Thyroid gland (tissue), 4 donors: ENCODE measurements at regions not wholly inside any gene's neighbourhood (a gene's known extent, or its start where the extent isn't known, plus 50 kb on each side); places are given as distances from the start of the nearest gene placed in this dataset.

Source experiments
- DNase-seq, 2 donors: peaks; one replicate each; pipeline ENCODE4 v3.0.0-alpha.2; 2019
- H3K27ac ChIP-seq, 3 donors: fragments of 200-600 bp; sonication (generic); 1 replicate in 2 of 3; 2 replicates in 1 of 3; pipeline ENCODE4 v1.5.1; 2016 to 2019; ENCODE audit warnings: mild to moderate bottlenecking in 1 of 3, moderate library complexity in 1 of 3
- H3K27me3 ChIP-seq: fragments of 200-600 bp; sonication (generic); one replicate; pipeline ENCODE4 v1.5.1; 2019
- H3K36me3 ChIP-seq, 2 donors: fragments of 200-600 bp; sonication (generic); one replicate each; pipeline ENCODE4 v1.5.1; 2016 to 2019
- H3K4me1 ChIP-seq, 2 donors: fragments of 200-600 bp; sonication (generic); one replicate each; pipeline ENCODE4 v1.5.1; 2017 to 2019
- H3K4me3 ChIP-seq, 3 donors: fragments of 200-600 bp; sonication (generic); replicated peaks in 1 of 3; 1 replicate in 2 of 3; 2 replicates in 1 of 3; pipeline ENCODE4 v1.5.1; 2016; ENCODE audit warnings: mild to moderate bottlenecking in 1 of 3
- H3K9me3 ChIP-seq: fragments of 200-600 bp; sonication (generic); one replicate; pipeline ENCODE4 v1.5.1; 2017
- POLR2A ChIP-seq, 2 donors: fragments of 450-650 bp; IDR thresholded peaks; one replicate each; pipeline ENCODE4 v1.6.1; 2017; ENCODE audit warnings: antibody characterized with exemption in 2 of 2, mild to moderate bottlenecking in 2 of 2, moderate library complexity in 1 of 2
- WGBS, 2 donors: methylation state at CpG; one replicate each; pipeline ENCODE4 v1.1.5; 2017; 5-methylcytosine and 5-hydroxymethylcytosine counted together
- intact Hi-C: fragments of 100-400 bp; cut with DNase I; formaldehyde crosslinking; loops from one replicate; pipeline ENCODE4 v1.15.1; 2023
- TF ChIP-seq, protein P1 (sequence below), 6 experiments: fragments of 200-600 bp in 3 of 6; fragments of 450-650 bp in 3 of 6; sonication (generic) in 3 of 6; IDR thresholded peaks; one replicate each; pipeline ENCODE4 v1.5.1; 2016 to 2019; ENCODE audit warnings: antibody characterized with exemption in 6 of 6, mild to moderate bottlenecking in 2 of 6, inconsistent platforms in 1 of 6, moderate library complexity in 1 of 6

DNA sequence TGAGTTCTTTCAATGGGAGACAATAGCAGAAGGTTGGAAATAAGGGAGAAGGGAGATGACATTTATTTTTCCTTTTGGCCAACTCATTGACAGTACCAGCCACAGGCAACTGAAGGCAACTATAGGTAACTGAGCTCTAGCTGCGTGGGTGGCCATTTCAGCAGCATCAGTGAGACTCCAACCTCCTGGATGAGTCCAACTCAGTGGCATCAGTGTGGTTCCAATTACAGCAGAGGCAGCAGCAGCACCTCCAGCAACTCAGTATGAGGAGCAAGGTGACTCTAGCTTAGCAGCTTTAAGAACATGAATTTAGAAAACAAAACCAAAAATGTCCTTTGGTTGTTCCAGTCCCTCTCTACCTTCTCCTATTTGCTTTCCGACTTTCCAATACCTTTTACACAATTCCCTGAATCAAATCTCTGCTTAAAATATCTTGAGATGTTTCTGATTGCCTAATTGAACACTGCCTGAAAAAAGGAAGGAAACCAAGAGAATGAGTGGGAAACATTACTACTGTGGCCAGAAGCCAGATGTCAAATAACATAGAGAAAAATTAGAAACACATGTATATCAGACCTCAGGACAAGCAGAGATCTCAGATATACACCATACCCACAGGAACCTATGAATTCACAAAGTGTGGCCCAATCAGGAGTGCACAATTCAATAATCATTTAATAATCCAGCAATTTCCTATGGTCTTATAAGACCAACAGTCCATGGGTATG is 166.5 kb upstream of the RORB start:
- intact Hi-C loops: no loop called here
- 79 to 87% methylated on average over 2 of the region's 2 CpGs for WGBS, 2 donors

DNA sequence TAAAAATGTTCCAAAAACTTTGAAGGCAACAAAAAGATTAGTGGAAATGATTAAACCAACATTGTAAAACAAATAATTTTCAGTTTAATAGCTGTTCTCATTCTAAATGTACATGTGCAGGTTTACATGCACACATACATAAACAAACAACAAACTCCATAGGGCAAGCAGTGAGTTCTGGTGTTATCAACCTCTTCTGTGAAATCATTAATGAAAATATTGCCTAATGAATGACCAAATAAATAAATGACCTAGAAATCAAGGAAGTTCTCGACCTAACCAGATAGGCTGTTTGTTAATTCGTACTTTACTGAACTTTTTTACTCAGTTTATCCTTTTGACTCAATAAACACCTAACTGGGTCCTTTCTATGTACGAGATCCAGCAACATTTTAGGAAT is 165.5 kb upstream of the RORB start:
- intact Hi-C loops: no loop called here
- Histone ChIP-seq H3K9me3 (no peaks in the 10 kb centered on the region), H3K36me3 (no peaks in the 10 kb centered on the region), H3K27me3 (no peaks in the 10 kb centered on the region), H3K4me1 (no peaks in the 10 kb centered on the region), H3K27ac (no peak overlapping the region), H3K4me3 (no peak overlapping the region)
- WGBS, 2 donors: 80 to 86% methylated on average over 3 of the region's 3 CpGs
- TF ChIP-seq, protein P1, sequence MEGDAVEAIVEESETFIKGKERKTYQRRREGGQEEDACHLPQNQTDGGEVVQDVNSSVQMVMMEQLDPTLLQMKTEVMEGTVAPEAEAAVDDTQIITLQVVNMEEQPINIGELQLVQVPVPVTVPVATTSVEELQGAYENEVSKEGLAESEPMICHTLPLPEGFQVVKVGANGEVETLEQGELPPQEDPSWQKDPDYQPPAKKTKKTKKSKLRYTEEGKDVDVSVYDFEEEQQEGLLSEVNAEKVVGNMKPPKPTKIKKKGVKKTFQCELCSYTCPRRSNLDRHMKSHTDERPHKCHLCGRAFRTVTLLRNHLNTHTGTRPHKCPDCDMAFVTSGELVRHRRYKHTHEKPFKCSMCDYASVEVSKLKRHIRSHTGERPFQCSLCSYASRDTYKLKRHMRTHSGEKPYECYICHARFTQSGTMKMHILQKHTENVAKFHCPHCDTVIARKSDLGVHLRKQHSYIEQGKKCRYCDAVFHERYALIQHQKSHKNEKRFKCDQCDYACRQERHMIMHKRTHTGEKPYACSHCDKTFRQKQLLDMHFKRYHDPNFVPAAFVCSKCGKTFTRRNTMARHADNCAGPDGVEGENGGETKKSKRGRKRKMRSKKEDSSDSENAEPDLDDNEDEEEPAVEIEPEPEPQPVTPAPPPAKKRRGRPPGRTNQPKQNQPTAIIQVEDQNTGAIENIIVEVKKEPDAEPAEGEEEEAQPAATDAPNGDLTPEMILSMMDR (IDR thresholded peaks at IDR 0.05): no peak
- TF ChIP-seq POLR2A (IDR thresholded peaks at IDR 0.05): no peak
- DNase-seq: no peak

More for the DNA sequence above, 166.5 kb upstream of the RORB start:
- no peak for DNase-seq
- Histone ChIP-seq H3K27me3 (no peaks in the 10 kb centered on the region), H3K36me3 (no peaks in the 10 kb centered on the region), H3K4me1 (no peaks in the 10 kb centered on the region), H3K4me3 (no peak overlapping the region), H3K9me3 (no peaks in the 10 kb centered on the region), H3K27ac (no peak overlapping the region)
- TF ChIP-seq, protein P1 (IDR thresholded peaks at IDR 0.05): no peak
- no peak for TF ChIP-seq POLR2A (IDR thresholded peaks at IDR 0.05)

DNA sequence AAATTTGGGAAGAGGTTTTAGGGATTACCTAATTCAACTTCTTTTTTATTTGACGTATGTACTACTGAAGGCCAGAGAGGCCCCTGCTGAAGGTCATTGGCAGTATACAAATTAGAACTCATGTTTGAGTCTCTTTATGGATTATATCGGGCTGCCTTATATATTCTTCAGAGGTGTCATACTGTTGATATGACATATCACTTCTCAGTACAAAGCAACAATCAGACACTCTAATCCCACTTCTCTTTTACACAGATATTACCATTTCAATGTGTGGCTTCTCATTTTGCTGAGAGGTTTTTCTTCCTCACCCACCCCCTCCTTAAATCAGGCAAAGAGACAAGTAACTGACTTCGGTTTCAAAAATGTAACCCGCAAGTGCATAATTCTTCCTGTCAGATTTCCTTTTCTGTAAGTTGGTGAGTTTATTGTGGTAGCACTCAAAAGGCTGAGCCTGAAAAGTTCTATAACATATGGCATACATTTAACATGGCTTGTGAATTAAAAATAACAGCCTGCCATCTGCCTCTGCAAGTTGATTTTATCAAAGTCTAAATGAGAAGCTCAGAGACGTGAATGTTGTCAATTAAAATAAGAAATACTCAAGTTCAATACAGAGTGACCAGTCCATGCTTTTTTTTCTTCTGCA is 163.6 kb upstream of the RORB start:
- TF ChIP-seq, protein P1 (IDR thresholded peaks at IDR 0.05): no peak
- no peak for TF ChIP-seq POLR2A (IDR thresholded peaks at IDR 0.05)
- H3K4me1 ChIP-seq: no peaks in the 10 kb centered on the region
- H3K9me3 ChIP-seq: no peaks in the 10 kb centered on the region
- H3K4me3 ChIP-seq: no peak overlapping the region
- 76 to 81% methylated on average over 5 of the region's 5 CpGs for WGBS, 2 donors
- no peak overlapping the region for H3K27ac ChIP-seq
- DNase-seq: no peak
- intact Hi-C loops: no loop called here
- no peaks in the 10 kb centered on the region for H3K36me3 ChIP-seq
- H3K27me3 ChIP-seq: no peaks in the 10 kb centered on the region

DNA sequence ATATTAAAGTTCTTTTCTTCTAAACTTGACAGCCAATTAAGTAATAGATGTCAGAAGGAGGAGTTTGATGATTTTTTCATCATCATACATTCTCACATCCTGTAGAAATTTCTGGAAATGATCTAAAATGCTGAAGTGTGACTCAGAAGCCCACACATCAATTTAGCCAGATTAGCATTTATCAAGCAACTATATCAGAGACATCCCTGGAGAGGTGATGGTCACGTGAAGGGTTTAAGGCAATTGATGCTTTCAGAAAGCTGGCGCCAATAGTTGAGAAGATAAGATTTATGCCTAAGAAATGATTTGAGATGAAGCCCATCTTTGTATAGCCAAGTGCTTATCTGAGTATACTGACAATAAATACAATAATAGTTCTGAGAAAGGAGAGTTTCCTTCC is 162.9 kb upstream of the RORB start:
- Histone ChIP-seq H3K4me1 (no peaks in the 10 kb centered on the region), H3K36me3 (no peaks in the 10 kb centered on the region), H3K4me3 (no peak overlapping the region), H3K27ac (no peak overlapping the region), H3K9me3 (no peaks in the 10 kb centered on the region), H3K27me3 (no peaks in the 10 kb centered on the region)
- TF ChIP-seq, protein P1 (IDR thresholded peaks at IDR 0.05): no peak
- no peak for TF ChIP-seq POLR2A (IDR thresholded peaks at IDR 0.05)
- intact Hi-C loops: no loop called here
- DNase-seq: no peak
- 84 to 94% methylated on average over 2 of the region's 2 CpGs for WGBS, 2 donors

DNA sequence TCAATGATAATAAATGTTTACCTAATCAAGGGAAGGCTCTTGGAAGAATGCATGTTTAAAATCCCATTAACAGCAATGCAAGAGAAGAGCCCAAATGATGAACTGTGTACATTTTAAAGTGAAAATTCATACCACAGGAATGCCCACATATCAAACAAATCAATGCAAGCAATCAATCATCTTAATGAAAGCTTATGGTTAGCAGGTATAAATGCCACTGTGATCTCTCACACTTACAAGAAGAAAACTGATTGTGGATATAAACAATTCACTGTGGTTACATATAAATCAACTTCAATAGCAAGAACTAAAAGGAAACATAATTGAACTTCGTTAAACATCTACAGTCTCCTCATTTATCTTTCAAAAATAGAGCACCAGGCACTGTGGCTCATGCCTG is 161.0 kb upstream of the RORB start:
- Histone ChIP-seq H3K27ac (no peak overlapping the region), H3K36me3 (no peaks in the 10 kb centered on the region), H3K27me3 (no peaks in the 10 kb centered on the region), H3K9me3 (no peaks in the 10 kb centered on the region), H3K4me1 (no peaks in the 10 kb centered on the region), H3K4me3 (no peak overlapping the region)
- no peak for DNase-seq
- TF ChIP-seq, protein P1 (IDR thresholded peaks at IDR 0.05): no peak
- no peak for TF ChIP-seq POLR2A (IDR thresholded peaks at IDR 0.05)
- intact Hi-C loops: no loop called here
- WGBS, 2 donors: 67 to 71% methylated on average over 1 of the region's 1 CpG
